KBM-7 (cell line): ENCODE measurements at regions not wholly inside any gene's neighbourhood (a gene's known extent, or its start where the extent isn't known, plus 50 kb on each side); places are given as distances from the start of the nearest gene placed in this dataset.

Source experiments
- DNase-seq: peaks from one replicate; pipeline ENCODE4 v3.0.0-alpha.2; 2015
- in situ Hi-C: fragments of 300-500 bp; cut with MboI; formaldehyde crosslinking; loops from 2 replicates; pipeline ENCODE4 v1.14.3; 2020; ENCODE audit warnings: low sequenced_read_pairs, low pct_unique_long_range_greater_than_20kb, mixed read lengths

GRCh38 chr12:125193376-125194152 is 128.3 kb downstream of the AACS start:
- no peak for DNase-seq

GRCh38 chr12:125194163-125194773 is 129.0 kb downstream of the AACS start:
- in situ Hi-C loops: no loop called here
- DNase-seq: no peak

More at GRCh38 chr12:125193376-125194152, 128.3 kb downstream of the AACS start:
- in situ Hi-C loops: no loop called here

GRCh38 chr12:125194987-125195386 is 129.8 kb downstream of the AACS start:
- in situ Hi-C loops: no loop called here

GRCh38 chr12:125197326-125197725 is 132.1 kb downstream of the AACS start:
- DNase-seq: no peak

More at GRCh38 chr12:125194987-125195386, 129.8 kb downstream of the AACS start:
- DNase-seq: no peak

GRCh38 chr12:125198652-125199051 is 133.4 kb downstream of the AACS start:
- DNase-seq: no peak
- in situ Hi-C loops: no loop called here

More at GRCh38 chr12:125197326-125197725, 132.1 kb downstream of the AACS start:
- in situ Hi-C loops: no loop called here

- in situ Hi-C loops: no loop called here
- no peak for DNase-seq
Observed at GRCh38 chr12:125201090-125201489, 135.9 kb downstream of the AACS start.

- DNase-seq: no peak
- in situ Hi-C loops: no loop called here
Observed at GRCh38 chr12:125201940-125202339, 136.7 kb downstream of the AACS start.

GRCh38 chr12:125202421-125202820 is 137.2 kb downstream of the AACS start:
- in situ Hi-C loops: no loop called here
- no peak for DNase-seq

GRCh38 chr12:125203145-125203765 is 138.0 kb downstream of the AACS start:
- in situ Hi-C loops: no loop called here
- peak; percentile 48 for DNase-seq

GRCh38 chr12:125205386-125205785 is 140.2 kb downstream of the AACS start:
- DNase-seq: no peak
- in situ Hi-C loops: no loop called here

- DNase-seq: no peak
- in situ Hi-C loops: no loop called here
Observed at GRCh38 chr12:125206711-125207110, 141.5 kb downstream of the AACS start.

GRCh38 chr12:125208334-125208733 is 143.1 kb downstream of the AACS start:
- DNase-seq: no peak
- in situ Hi-C loops: no loop called here

- in situ Hi-C loops: no loop called here
- no peak for DNase-seq
Observed at GRCh38 chr12:125208942-125209341, 143.7 kb downstream of the AACS start.

GRCh38 chr12:125210104-125210755 is 145.0 kb downstream of the AACS start:
- DNase-seq: no peak
- in situ Hi-C loops: no loop called here

GRCh38 chr12:125211464-125211863 is 146.2 kb downstream of the AACS start:
- no peak for DNase-seq
- in situ Hi-C loops: no loop called here

- DNase-seq: no peak
- in situ Hi-C loops: no loop called here
Observed at GRCh38 chr12:125214289-125214688, 149.1 kb downstream of the AACS start.

GRCh38 chr12:125216756-125217155 is 151.5 kb downstream of the AACS start:
- DNase-seq: no peak
- in situ Hi-C loops: no loop called here

- DNase-seq: no peak
- in situ Hi-C loops: no loop called here
Observed at GRCh38 chr12:125217308-125217707, 152.1 kb downstream of the AACS start.

- no peak for DNase-seq
- in situ Hi-C loops: no loop called here
Observed at GRCh38 chr12:125218952-125219351, 153.7 kb downstream of the AACS start.
